ENCODE measurements at regions not wholly inside any gene's neighbourhood (a gene's known extent, or its start where the extent isn't known, plus 50 kb on each side); places are given as distances from the start of the nearest gene placed in this dataset.

- H3K9me3 ChIP-seq (replicated peaks in 1 of 3): no peaks in the 10 kb centered on the region
- H3K36me3 ChIP-seq (replicated peaks in 1 of 2): no peaks in the 10 kb centered on the region
- no peak overlapping the region for H3K27ac ChIP-seq
- H3K27me3 ChIP-seq: no peaks in the 10 kb centered on the region
- TF ChIP-seq CTCF (IDR thresholded peaks at IDR 0.05) (no peak), POLR2A (IDR thresholded peaks at IDR 0.05) (no peak)
- no peaks in the 10 kb centered on the region for H3K4me1 ChIP-seq (replicated peaks in 1 of 2)
- WGBS, 4 donors: 30 to 47% (median 42%) methylated on average over 2 of the region's 2 CpGs
- intact Hi-C loops (cut with DNase I): no loop called here
- DNase-seq: no peak
- H3K4me3 ChIP-seq: no peak overlapping the region
These were observed 1286.9 kb downstream of the GRIK2 start for GRCh38 chr6:102680413-102680812.

GRCh38 chr6:102679865-102680264, 1286.4 kb downstream of the GRIK2 start:
- intact Hi-C loops (cut with DNase I): no loop called here
- no peak overlapping the region for H3K27ac ChIP-seq
- no peak for DNase-seq
- H3K9me3 ChIP-seq (replicated peaks in 1 of 3): no peaks in the 10 kb centered on the region
- no peaks in the 10 kb centered on the region for H3K27me3 ChIP-seq
- no peaks in the 10 kb centered on the region for H3K36me3 ChIP-seq (replicated peaks in 1 of 2)
- no peaks in the 10 kb centered on the region for H3K4me1 ChIP-seq (replicated peaks in 1 of 2)
- no peak for TF ChIP-seq POLR2A (IDR thresholded peaks at IDR 0.05)
- WGBS, 4 donors: 21 to 60% (median 31%) methylated on average over 1 of the region's 1 CpG
- no peak overlapping the region for H3K4me3 ChIP-seq

- intact Hi-C loops (cut with DNase I): no loop called here
- Histone ChIP-seq H3K4me1 (replicated peaks in 1 of 2) (no peaks in the 10 kb centered on the region), H3K9me3 (replicated peaks in 1 of 3) (no peaks in the 10 kb centered on the region), H3K4me3 (no peak overlapping the region), H3K27ac (no peak overlapping the region), H3K36me3 (replicated peaks in 1 of 2) (no peaks in the 10 kb centered on the region), H3K27me3 (no peaks in the 10 kb centered on the region)
- 24 to 37% (median 28%) methylated on average over 1 of the region's 1 CpG for WGBS, 4 donors
- no peak for TF ChIP-seq POLR2A (IDR thresholded peaks at IDR 0.05)
- TF ChIP-seq CTCF (IDR thresholded peaks at IDR 0.05): no peak
- DNase-seq: no peak
These were observed 1283.7 kb downstream of the GRIK2 start for GRCh38 chr6:102677225-102677624.

- 40 to 79% (median 43%) methylated on average over 1 of the region's 1 CpG for WGBS, 4 donors
- H3K27ac ChIP-seq: no peak overlapping the region
These were observed 1277.2 kb downstream of the GRIK2 start for GRCh38 chr6:102670735-102671134.

More at GRCh38 chr6:102670735-102671134, 1277.2 kb downstream of the GRIK2 start:
- no peak for DNase-seq
- intact Hi-C loops (cut with DNase I): no loop called here
- Histone ChIP-seq H3K4me1 (replicated peaks in 1 of 2) (no peaks in the 10 kb centered on the region), H3K4me3 (no peak overlapping the region), H3K27me3 (no peaks in the 10 kb centered on the region), H3K9me3 (replicated peaks in 1 of 3) (no peaks in the 10 kb centered on the region), H3K36me3 (replicated peaks in 1 of 2) (no peaks in the 10 kb centered on the region)
- no peak for TF ChIP-seq CTCF (IDR thresholded peaks at IDR 0.05)
- TF ChIP-seq POLR2A (IDR thresholded peaks at IDR 0.05): no peak
